ENCODE measurements at regions not wholly inside any gene's neighbourhood (a gene's known extent, or its start where the extent isn't known, plus 50 kb on each side); places are given as distances from the start of the nearest gene placed in this dataset.

- Histone ChIP-seq H3K4me3 (no peak overlapping the region), H3K4me1 (ENCODE audit: insufficient read depth) (no peaks in the 10 kb centered on the region), H3K36me3 (no peaks in the 10 kb centered on the region), H3K27ac (no peak overlapping the region), H3K9me3 (no peaks in the 10 kb centered on the region), H3K27me3 (no peaks in the 10 kb centered on the region)
- WGBS, 3 donors, result 21 to 31% (median 27%) methylated on average over 4 of the region's 4 CpGs
- no peak for DNase-seq
- no peak for TF ChIP-seq EP300 (IDR thresholded peaks at IDR 0.05)
- TF ChIP-seq, protein P1, sequence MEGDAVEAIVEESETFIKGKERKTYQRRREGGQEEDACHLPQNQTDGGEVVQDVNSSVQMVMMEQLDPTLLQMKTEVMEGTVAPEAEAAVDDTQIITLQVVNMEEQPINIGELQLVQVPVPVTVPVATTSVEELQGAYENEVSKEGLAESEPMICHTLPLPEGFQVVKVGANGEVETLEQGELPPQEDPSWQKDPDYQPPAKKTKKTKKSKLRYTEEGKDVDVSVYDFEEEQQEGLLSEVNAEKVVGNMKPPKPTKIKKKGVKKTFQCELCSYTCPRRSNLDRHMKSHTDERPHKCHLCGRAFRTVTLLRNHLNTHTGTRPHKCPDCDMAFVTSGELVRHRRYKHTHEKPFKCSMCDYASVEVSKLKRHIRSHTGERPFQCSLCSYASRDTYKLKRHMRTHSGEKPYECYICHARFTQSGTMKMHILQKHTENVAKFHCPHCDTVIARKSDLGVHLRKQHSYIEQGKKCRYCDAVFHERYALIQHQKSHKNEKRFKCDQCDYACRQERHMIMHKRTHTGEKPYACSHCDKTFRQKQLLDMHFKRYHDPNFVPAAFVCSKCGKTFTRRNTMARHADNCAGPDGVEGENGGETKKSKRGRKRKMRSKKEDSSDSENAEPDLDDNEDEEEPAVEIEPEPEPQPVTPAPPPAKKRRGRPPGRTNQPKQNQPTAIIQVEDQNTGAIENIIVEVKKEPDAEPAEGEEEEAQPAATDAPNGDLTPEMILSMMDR (IDR thresholded peaks at IDR 0.05), result no peak
- TF ChIP-seq POLR2A (IDR thresholded peaks at IDR 0.05), result no peak
- intact Hi-C loops (cut with DNase I), result no loop called here
Measured at GRCh38 chr5:115458003-115458409, 86.6 kb downstream of the FEM1C start.

DNA sequence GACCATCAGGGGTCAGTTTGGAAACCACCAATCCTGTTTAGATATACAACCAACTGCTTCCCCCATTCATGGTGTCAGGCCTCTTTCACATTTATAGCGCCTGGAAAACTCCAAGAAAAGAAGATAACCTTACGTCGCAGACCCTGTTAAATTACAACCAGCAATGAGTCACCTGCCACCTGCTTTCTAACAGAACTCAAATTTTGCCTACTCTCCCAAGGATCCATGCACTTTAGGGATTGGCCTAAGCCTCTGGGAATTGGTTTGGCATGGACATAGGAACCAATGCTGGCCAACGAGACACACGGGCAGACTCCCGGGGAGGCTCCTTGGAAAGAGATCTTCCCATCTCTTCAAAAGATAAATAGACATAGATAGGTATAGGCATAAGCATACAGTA is 87.0 kb downstream of the FEM1C start:
- TF ChIP-seq, protein P1 (IDR thresholded peaks at IDR 0.05), result no peak
- no peak for TF ChIP-seq EP300 (IDR thresholded peaks at IDR 0.05)
- TF ChIP-seq POLR2A (IDR thresholded peaks at IDR 0.05), result no peak
- no peak for DNase-seq
- Histone ChIP-seq H3K9me3 (no peaks in the 10 kb centered on the region), H3K27me3 (no peaks in the 10 kb centered on the region), H3K4me3 (no peak overlapping the region), H3K36me3 (no peaks in the 10 kb centered on the region), H3K4me1 (ENCODE audit: insufficient read depth) (no peaks in the 10 kb centered on the region), H3K27ac (no peak overlapping the region)
- 48 to 63% (median 58%) methylated on average over 6 of the region's 6 CpGs for WGBS, 3 donors
- intact Hi-C loops (cut with DNase I), result no loop called here

DNA sequence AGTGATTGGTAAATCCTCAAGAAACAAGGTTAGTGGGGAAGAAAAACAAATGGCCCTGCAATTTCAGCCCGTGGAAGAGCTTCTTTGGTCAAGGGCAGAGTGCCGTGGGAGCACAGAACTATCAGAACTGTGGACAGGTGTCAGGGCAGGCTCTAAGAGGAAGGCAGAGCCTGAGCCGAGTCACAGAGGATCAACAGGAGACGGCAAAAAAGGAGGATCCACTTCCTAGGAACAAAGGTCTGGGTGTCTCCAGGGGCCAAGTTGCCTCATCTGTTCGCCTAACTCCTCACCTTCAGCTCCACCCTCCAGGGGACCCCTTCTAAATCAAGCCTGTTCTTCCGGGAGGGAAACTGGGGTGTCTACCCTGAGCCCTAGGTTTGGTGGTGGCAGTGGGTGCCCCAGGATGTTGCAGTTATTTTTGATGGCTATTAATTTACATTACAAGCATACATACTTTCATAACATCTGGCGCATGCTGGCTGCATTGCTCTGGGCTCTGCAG is 88.0 kb downstream of the FEM1C start:
- intact Hi-C loops (cut with DNase I), result no loop called here
- Histone ChIP-seq H3K4me3 (no peak overlapping the region), H3K4me1 (ENCODE audit: insufficient read depth) (no peaks in the 10 kb centered on the region), H3K9me3 (no peaks in the 10 kb centered on the region), H3K27me3 (no peaks in the 10 kb centered on the region), H3K36me3 (no peaks in the 10 kb centered on the region), H3K27ac (no peak overlapping the region)
- no peak for TF ChIP-seq POLR2A (IDR thresholded peaks at IDR 0.05)
- TF ChIP-seq, protein P1 (IDR thresholded peaks at IDR 0.05), result no peak
- TF ChIP-seq EP300 (IDR thresholded peaks at IDR 0.05), result no peak
- WGBS, 3 donors, result 60 to 74% (median 68%) methylated on average over 7 of the region's 7 CpGs
- DNase-seq, result no peak

DNA sequence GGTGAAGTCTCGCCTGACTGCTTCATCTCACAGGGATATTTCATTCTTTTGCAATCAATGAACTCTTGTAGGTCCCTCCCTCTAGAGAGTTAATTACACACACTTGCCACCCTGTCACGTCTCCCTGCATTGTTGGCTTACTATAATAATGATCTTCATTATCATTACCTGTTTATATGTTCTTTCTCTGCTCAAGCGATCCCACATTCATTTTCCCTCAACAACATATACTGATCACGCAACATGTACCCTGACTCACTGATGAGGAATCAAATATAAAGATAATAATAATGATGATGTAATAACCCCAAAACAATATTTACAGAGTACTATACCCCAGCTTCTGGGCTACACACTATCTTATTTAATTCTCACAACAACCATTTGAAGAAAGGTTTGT is 88.5 kb downstream of the FEM1C start:
- no peak overlapping the region for H3K27ac ChIP-seq
- no peak overlapping the region for H3K4me3 ChIP-seq
- WGBS, 3 donors, result 82 to 86% (median 85%) methylated on average over 4 of the region's 4 CpGs
- no peaks in the 10 kb centered on the region for H3K4me1 ChIP-seq (ENCODE audit: insufficient read depth)
- no peak for DNase-seq
- H3K36me3 ChIP-seq, result no peaks in the 10 kb centered on the region
- no peaks in the 10 kb centered on the region for H3K27me3 ChIP-seq
- no peak for TF ChIP-seq POLR2A (IDR thresholded peaks at IDR 0.05)
- intact Hi-C loops (cut with DNase I), result no loop called here
- H3K9me3 ChIP-seq, result no peaks in the 10 kb centered on the region

DNA sequence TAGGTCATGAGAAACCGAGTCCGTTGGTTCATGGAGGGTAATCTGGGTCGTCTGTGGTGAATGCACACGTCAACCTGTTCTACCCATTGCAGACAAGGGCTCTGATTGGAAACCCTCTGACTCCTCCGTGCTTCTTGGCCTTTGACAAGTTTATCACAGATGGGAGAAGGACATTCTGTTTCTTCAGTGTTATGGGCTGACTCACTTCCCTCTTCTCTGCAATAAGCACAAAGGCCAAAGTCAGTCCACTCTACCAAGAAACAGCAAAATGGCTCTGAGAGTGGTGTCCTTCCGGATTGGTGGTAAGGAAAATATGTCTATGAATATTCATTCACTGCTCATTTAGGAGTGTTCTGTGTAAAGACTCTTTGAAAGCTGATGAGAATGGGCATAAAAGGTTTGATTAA is 89.3 kb downstream of the FEM1C start:
- TF ChIP-seq, protein P1 (IDR thresholded peaks at IDR 0.05), result no peak
- TF ChIP-seq EP300 (IDR thresholded peaks at IDR 0.05), result no peak
- no peak for TF ChIP-seq POLR2A (IDR thresholded peaks at IDR 0.05)
- no peak overlapping the region for H3K4me3 ChIP-seq
- no peaks in the 10 kb centered on the region for H3K9me3 ChIP-seq
- H3K4me1 ChIP-seq (ENCODE audit: insufficient read depth), result no peaks in the 10 kb centered on the region
- H3K27me3 ChIP-seq, result no peaks in the 10 kb centered on the region
- no peak for DNase-seq
- intact Hi-C loops (cut with DNase I), result no loop called here
- 61 to 73% (median 62%) methylated on average over 6 of the region's 6 CpGs for WGBS, 3 donors
- H3K36me3 ChIP-seq, result no peaks in the 10 kb centered on the region
- H3K27ac ChIP-seq, result no peak overlapping the region

All from ovary (tissue), 7 donors.